GM19328 (cell line): ENCODE measurements at regions not wholly inside any gene's neighbourhood (a gene's known extent, or its start where the extent isn't known, plus 50 kb on each side); places are given as distances from the start of the nearest gene placed in this dataset.

Experiments
- ATAC-seq: cut with Tn5 transposase; IDR thresholded peaks from one replicate; pipeline ENCODE4 v1.9.1; 2021; ENCODE audit warnings: mild to moderate bottlenecking, moderate library complexity; ENCODE audit not compliant: unreplicated experiment

- ATAC-seq: no peak
Observed at GRCh38 chr13:52975969-52976368, 52.6 kb upstream of the OLFM4 start.

GRCh38 chr13:52975161-52975560, 53.5 kb upstream of the OLFM4 start:
- ATAC-seq: no peak

GRCh38 chr13:52974711-52975110, 53.9 kb upstream of the OLFM4 start:
- ATAC-seq: no peak

GRCh38 chr13:52969373-52969772, 59.2 kb upstream of the OLFM4 start:
- ATAC-seq: no peak

- ATAC-seq: peak; percentile 97
Observed at GRCh38 chr13:52968074-52968700, 60.4 kb upstream of the OLFM4 start.

GRCh38 chr13:52961987-52962386, 66.6 kb upstream of the OLFM4 start:
- no peak for ATAC-seq

- ATAC-seq: no peak
Observed at GRCh38 chr13:52961256-52961910, 67.2 kb upstream of the OLFM4 start.

GRCh38 chr13:52955472-52955874, 73.1 kb upstream of the OLFM4 start:
- no peak for ATAC-seq

- no peak for ATAC-seq
Observed at GRCh38 chr13:52954838-52955237, 73.8 kb upstream of the OLFM4 start.

GRCh38 chr13:52950436-52950956, 78.1 kb upstream of the OLFM4 start:
- no peak for ATAC-seq

- ATAC-seq: no peak
Observed at GRCh38 chr13:52949742-52950141, 78.9 kb upstream of the OLFM4 start.

- no peak for ATAC-seq
Observed at GRCh38 chr13:52949044-52949443, 79.6 kb upstream of the OLFM4 start.

- no peak for ATAC-seq
Observed at GRCh38 chr13:52947921-52948373, 80.7 kb upstream of the OLFM4 start.

- no peak for ATAC-seq
Observed at GRCh38 chr13:52945348-52945747, 83.3 kb upstream of the OLFM4 start.

- no peak for ATAC-seq
Observed at GRCh38 chr13:52944697-52945096, 83.9 kb upstream of the OLFM4 start.

- no peak for ATAC-seq
Observed at GRCh38 chr13:52938065-52938464, 89.6 kb upstream of the PCDH8 start.

GRCh38 chr13:52936806-52937205, 88.4 kb upstream of the PCDH8 start:
- ATAC-seq: no peak

- no peak for ATAC-seq
Observed at GRCh38 chr13:52934258-52934657, 85.8 kb upstream of the PCDH8 start.

GRCh38 chr13:52933547-52934210, 85.2 kb upstream of the PCDH8 start:
- ATAC-seq: no peak

- no peak for ATAC-seq
Observed at GRCh38 chr13:52933099-52933498, 84.7 kb upstream of the PCDH8 start.

GRCh38 chr13:52932649-52933048, 84.2 kb upstream of the PCDH8 start:
- ATAC-seq: no peak
